Activated T-cell treated with anti-CD3 and anti-CD28 coated beads, Interleukin-2, amount 50 U/mL, for 72 hours (primary cell): ENCODE measurements at regions not wholly inside any gene's neighbourhood (a gene's known extent, or its start where the extent isn't known, plus 50 kb on each side); places are given as distances from the start of the nearest gene placed in this dataset.

Source experiments
- ATAC-seq, 2 donors: fragments of 150-1000 bp; cut with Tn5 transposase; replicated peaks in 1 of 2; 2 replicates each; pipeline ENCODE4 v1.10.0; 2021; ENCODE audit warnings: moderate library complexity in 2 of 2, mild to moderate bottlenecking in 1 of 2
- DNase-seq, 2 donors: peaks; one replicate each; pipeline ENCODE4 v3.0.0; 2021 to 2022; ENCODE audit warnings: mixed read lengths in 1 of 2
- H3K27ac Mint-ChIP-seq: one replicate; pipeline ENCODE4 v1.8.0; 2022; ENCODE audit warnings: mild to moderate bottlenecking, moderate library complexity, mixed read lengths
- H3K27me3 Mint-ChIP-seq: one replicate; pipeline ENCODE4 v1.8.0; 2022; ENCODE audit warnings: low read depth, mixed read lengths
- H3K36me3 Mint-ChIP-seq, 2 donors: one replicate each; pipeline ENCODE4 v1.8.0; 2022; ENCODE audit warnings: mixed read lengths in 2 of 2, mild to moderate bottlenecking in 1 of 2; ENCODE audit not compliant: insufficient read depth in 2 of 2
- H3K4me1 Mint-ChIP-seq: one replicate; pipeline ENCODE4 v1.8.0; 2022; ENCODE audit warnings: low read depth, mixed read lengths
- H3K4me3 Mint-ChIP-seq, 2 donors: one replicate each; pipeline ENCODE4 v1.8.0; 2022; ENCODE audit warnings: mild to moderate bottlenecking in 2 of 2, mixed read lengths in 2 of 2, moderate library complexity in 2 of 2
- H3K9me3 Mint-ChIP-seq, 2 donors: one replicate each; pipeline ENCODE4 v1.8.0; 2022; ENCODE audit warnings: mixed read lengths in 2 of 2

DNA sequence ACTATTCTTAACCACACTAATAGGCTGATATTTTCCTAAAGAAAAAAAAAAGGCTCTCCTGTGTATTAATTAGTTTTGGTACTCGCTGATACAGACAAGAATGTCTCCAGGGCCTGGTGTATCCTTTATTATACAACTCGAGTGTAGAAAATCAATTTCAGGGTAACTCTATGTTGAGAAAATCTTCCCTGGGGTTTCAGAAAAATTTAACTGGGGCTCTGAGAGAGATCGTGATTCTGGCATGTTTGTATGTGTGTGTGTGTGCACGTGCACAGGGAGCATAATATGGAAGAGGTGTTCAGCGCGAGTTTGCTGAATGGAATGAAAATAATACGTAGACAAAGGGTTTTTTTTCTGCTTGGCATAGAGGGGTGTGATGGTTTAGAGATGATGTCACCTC lies 496.8 kb downstream of the GPAM start:
- H3K9me3 Mint-ChIP-seq = peaks cover 0 to 4% of the 10 kb centered on the region in 2 donors
- DNase-seq (no peak), ATAC-seq (no peak)
- no peak overlapping the region for H3K27ac Mint-ChIP-seq
- H3K36me3 Mint-ChIP-seq = no peaks in the 10 kb centered on the region
- no peaks in the 10 kb centered on the region for H3K4me1 Mint-ChIP-seq
- H3K27me3 Mint-ChIP-seq = no peaks in the 10 kb centered on the region
- H3K4me3 Mint-ChIP-seq = no peak overlapping the region

DNA sequence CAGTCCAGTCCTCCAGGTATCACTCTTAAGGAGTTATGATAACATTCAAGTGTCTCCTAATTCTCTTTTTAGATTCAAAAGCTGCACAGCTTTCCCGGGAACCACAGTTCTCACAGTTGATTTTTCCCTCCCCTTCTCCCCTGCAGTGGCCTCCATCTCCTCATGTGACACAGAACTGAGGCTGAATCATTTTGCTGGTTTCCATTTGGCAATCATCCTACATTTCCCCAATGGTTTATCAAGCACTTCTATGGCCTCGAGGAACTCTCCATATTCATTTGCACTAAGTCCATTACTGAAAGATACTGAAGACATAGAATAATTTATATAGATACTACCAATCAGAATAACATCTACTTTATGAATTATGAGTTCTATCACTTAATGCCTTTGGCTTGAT lies 484.9 kb downstream of the GPAM start:
- no peaks in the 10 kb centered on the region for H3K36me3 Mint-ChIP-seq
- H3K4me1 Mint-ChIP-seq = no peaks in the 10 kb centered on the region
- peaks cover 0 to 3% of the 10 kb centered on the region in 2 donors for H3K9me3 Mint-ChIP-seq
- H3K27ac Mint-ChIP-seq = no peak overlapping the region
- no peak overlapping the region for H3K4me3 Mint-ChIP-seq
- ATAC-seq (no peak), DNase-seq (no peak)
- no peaks in the 10 kb centered on the region for H3K27me3 Mint-ChIP-seq

DNA sequence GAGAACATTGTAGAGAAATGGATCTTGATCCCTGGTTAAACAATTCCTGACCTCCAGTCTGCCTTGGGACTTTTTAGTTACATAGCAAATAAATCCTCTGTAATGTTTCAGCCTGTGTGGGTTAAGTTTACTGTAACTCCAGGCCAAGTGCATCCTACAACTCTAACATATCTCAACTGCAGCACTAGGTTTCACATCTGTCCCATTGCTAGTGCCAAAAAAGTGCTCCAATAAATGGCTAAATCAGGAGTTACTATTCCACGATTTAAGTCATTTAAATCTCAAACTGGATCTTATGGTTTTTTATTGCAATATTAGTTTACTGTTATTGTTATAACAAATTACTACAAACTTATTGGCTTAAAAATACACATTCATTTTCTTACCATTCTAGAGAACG lies 479.6 kb downstream of the GPAM start:
- no peak overlapping the region for H3K27ac Mint-ChIP-seq
- no peak for DNase-seq
- ATAC-seq = no peak
- no peaks in the 10 kb centered on the region for H3K4me1 Mint-ChIP-seq
- no peaks in the 10 kb centered on the region for H3K27me3 Mint-ChIP-seq
- no peaks in the 10 kb centered on the region for H3K36me3 Mint-ChIP-seq
- H3K4me3 Mint-ChIP-seq = no peak overlapping the region
- peaks cover 0 to 3% of the 10 kb centered on the region in 2 donors for H3K9me3 Mint-ChIP-seq

DNA sequence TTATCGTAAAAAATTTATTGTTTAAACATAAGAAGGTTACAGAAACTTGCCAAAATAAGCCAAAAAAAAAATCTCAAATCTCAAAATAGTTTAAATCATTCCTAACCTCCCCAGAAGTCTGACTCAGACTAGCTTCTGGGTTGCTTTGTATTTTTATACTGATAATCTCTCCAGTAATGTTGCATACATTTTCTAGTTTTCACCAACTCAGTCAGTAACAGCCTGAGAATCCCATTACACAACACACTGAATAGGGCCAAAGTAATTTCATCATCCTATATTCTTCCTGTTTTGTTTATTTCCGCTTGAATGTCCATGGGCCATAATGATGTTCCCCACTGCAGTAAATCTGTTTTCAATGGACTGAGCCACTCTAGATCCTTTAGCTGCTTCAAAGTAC lies 478.5 kb downstream of the GPAM start:
- Mint-ChIP-seq H3K4me1 (no peaks in the 10 kb centered on the region), H3K4me3 (no peak overlapping the region), H3K27me3 (no peaks in the 10 kb centered on the region), H3K27ac (no peak overlapping the region), H3K36me3 (no peaks in the 10 kb centered on the region), H3K9me3 (peaks cover 0 to 3% of the 10 kb centered on the region in 2 donors)
- ATAC-seq = no peak
- no peak for DNase-seq

DNA sequence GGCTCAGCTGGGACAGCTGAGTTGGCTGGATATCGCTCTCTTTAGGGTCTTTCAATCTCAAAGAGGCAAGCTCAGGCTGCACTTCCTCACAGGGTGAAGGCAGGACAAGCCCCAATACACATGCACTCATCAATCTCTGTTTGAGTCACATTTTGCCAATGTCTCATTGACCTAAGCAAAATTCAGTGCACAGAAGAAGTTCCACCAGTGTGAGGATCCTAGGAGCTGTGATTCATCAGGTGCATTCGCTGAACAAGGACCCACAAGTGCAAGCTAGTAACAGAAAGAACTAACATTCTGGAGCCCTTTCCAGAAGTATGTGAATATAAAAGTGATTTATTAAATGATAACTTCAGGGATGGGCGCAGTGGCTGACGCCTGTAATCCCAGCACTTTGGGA lies 477.2 kb downstream of the GPAM start:
- no peak overlapping the region for H3K27ac Mint-ChIP-seq
- DNase-seq = no peak
- no peaks in the 10 kb centered on the region for H3K27me3 Mint-ChIP-seq
- no peaks in the 10 kb centered on the region for H3K36me3 Mint-ChIP-seq
- no peak for ATAC-seq
- H3K4me3 Mint-ChIP-seq = no peak overlapping the region
- no peaks in the 10 kb centered on the region for H3K4me1 Mint-ChIP-seq
- H3K9me3 Mint-ChIP-seq = peaks cover 0 to 3% of the 10 kb centered on the region in 2 donors

DNA sequence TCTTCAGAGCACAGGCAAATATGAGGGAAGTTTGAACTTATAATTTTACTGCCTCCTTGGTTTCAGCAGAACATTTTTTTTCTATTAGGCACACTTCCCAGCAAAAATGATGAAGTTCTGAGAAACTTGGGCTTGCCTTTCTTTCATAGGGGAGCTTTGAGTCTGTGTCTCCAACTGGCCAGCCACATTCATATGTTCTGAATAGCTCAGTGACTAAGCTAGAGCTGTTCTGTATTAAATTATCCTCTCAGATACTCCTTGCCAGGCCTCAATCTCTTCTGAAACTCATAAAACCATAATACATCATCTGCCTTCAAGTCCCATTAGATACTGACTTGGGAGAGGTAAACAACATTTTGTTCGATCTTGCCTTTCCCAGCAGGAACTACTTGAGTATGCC lies 476.5 kb downstream of the GPAM start:
- Mint-ChIP-seq H3K27ac (no peak overlapping the region), H3K9me3 (peaks cover 1 to 5% of the 10 kb centered on the region in 2 donors), H3K4me3 (no peak overlapping the region), H3K36me3 (no peaks in the 10 kb centered on the region), H3K27me3 (no peaks in the 10 kb centered on the region), H3K4me1 (no peaks in the 10 kb centered on the region)
- ATAC-seq (no peak), DNase-seq (no peak)

DNA sequence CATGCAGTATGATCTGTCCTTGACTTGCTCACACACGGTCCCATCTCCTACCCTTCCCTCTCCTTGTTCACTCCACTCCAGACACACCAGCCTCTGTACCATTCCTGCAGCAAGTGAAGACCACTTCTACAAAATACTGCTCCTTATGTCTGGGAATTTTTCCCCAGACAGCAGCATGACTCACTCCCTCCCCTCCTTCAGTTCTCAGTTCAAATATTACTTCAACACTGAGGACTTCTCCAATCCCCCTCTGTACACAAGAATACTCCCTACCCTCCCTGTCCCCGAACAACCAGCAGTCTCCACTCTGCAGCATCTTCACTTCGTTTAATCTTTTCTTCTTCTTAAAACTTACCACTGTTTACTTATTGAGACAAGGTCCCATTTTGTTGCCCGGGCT lies 474.0 kb downstream of the GPAM start:
- no peak overlapping the region for H3K4me3 Mint-ChIP-seq
- H3K36me3 Mint-ChIP-seq = no peaks in the 10 kb centered on the region
- DNase-seq = no peak
- ATAC-seq = no peak
- no peaks in the 10 kb centered on the region for H3K4me1 Mint-ChIP-seq
- no peaks in the 10 kb centered on the region for H3K27me3 Mint-ChIP-seq
- H3K9me3 Mint-ChIP-seq = peaks cover 1 to 2% of the 10 kb centered on the region in 2 donors
- H3K27ac Mint-ChIP-seq = no peak overlapping the region

DNA sequence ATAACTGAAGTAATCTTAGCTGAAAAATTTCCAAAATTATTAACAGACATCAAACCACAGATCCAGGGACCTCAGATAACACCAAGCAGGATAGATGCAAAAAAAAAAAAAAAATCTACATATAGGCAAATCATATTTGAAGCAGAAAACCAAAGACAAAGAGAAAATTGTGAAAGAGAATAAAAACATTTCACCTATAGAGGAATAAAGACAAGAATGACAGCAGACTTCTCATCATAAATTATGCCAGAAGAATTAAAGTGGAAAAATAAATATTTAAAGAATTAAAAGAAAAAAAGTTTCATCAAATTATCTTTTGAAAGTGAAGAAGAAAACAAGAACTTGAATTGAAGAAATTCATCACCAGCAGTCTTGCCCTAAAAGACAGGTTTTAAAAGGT lies 467.5 kb downstream of the GPAM start:
- no peaks in the 10 kb centered on the region for H3K27me3 Mint-ChIP-seq
- no peak overlapping the region for H3K4me3 Mint-ChIP-seq
- peaks cover 2% of the 10 kb centered on the region in 2 donors for H3K36me3 Mint-ChIP-seq
- no peaks in the 10 kb centered on the region for H3K4me1 Mint-ChIP-seq
- H3K9me3 Mint-ChIP-seq = peaks cover 1 to 13% of the 10 kb centered on the region in 2 donors
- DNase-seq (no peak), ATAC-seq (no peak)
- no peak overlapping the region for H3K27ac Mint-ChIP-seq

DNA sequence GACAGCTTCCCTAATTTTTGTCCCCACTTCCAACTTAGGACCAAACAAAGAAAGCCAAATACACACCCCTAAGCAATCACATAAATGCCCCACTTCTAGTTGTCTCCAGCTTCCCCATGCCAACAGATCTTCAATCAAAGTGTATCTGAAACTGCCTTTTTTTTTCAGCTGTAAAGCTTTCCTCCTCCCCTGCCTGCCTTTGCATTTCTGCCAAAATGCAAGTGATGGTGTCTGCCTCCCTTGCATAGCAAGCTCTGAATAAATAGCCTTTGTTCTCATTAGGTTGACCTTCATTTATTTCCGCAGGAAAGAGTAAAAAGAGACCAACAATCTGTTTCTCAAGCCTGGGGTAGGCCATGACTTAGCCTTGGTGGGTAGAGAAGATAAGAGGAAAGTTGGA lies 459.4 kb downstream of the GPAM start:
- Mint-ChIP-seq H3K4me3 (no peak overlapping the region), H3K9me3 (peaks cover 0 to 2% of the 10 kb centered on the region in 2 donors), H3K27ac (no peak overlapping the region), H3K27me3 (no peaks in the 10 kb centered on the region), H3K36me3 (no peaks in the 10 kb centered on the region), H3K4me1 (no peaks in the 10 kb centered on the region)
- ATAC-seq (no peak), DNase-seq (no peak)

DNA sequence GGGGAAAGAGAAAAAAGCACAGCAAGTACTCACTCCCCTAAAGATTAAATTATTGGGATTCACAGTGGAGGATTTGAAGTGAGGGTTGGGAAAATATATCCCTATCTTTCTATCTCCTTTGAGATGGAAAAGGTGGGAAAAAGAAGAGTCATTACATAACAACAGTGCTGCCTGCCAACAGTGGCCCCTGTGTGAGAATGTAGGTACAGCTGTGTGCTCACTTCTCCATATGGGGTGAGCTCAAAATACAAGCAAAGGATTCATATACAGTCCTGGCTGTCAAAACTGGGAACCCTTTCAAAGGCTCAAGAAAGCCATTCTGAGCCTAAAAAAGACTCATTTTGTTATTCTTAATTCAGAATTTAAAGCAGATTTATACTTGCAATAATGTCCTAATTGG lies 458.5 kb downstream of the GPAM start:
- Mint-ChIP-seq H3K4me3 (no peak overlapping the region), H3K4me1 (no peaks in the 10 kb centered on the region), H3K36me3 (no peaks in the 10 kb centered on the region), H3K9me3 (peaks cover 0 to 2% of the 10 kb centered on the region in 2 donors), H3K27ac (no peak overlapping the region), H3K27me3 (no peaks in the 10 kb centered on the region)
- DNase-seq (no peak), ATAC-seq (no peak)

DNA sequence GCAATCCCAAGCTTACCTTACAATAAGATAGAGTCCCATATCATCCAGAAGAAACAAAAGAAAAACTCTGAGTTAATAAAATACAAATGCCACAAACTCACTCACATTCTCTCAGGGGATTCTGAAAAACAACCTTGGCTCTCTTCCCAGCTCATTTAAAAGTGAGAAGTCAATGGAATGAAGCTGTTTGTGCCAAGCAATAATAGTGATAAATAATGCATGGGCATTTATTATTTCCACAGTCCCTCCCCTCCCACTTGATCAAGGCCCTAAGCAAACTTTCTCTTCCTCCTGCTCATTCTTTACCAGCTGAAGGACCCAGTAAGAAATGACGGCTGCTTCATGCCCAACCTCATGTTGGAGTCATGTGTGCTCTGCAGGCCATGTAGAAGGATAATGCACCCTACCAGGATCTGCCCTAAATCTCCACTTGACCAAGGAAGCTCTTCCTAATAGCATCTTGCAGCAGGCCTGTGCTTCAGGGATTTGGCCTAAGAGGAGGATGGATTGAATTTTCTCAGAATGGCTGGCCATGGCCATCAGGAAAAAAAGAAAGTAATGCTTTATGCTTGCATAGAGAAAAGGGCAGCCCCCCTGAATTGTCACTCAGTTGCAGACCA lies 451.3 kb downstream of the GPAM start:
- peaks cover 0 to 5% of the 10 kb centered on the region in 2 donors for H3K9me3 Mint-ChIP-seq
- no peaks in the 10 kb centered on the region for H3K4me1 Mint-ChIP-seq
- H3K4me3 Mint-ChIP-seq = no peak overlapping the region
- ATAC-seq (no peak), DNase-seq (no peak)
- no peak overlapping the region for H3K27ac Mint-ChIP-seq
- H3K36me3 Mint-ChIP-seq = peaks cover 0 to 1% of the 10 kb centered on the region in 2 donors
- H3K27me3 Mint-ChIP-seq = no peaks in the 10 kb centered on the region

DNA sequence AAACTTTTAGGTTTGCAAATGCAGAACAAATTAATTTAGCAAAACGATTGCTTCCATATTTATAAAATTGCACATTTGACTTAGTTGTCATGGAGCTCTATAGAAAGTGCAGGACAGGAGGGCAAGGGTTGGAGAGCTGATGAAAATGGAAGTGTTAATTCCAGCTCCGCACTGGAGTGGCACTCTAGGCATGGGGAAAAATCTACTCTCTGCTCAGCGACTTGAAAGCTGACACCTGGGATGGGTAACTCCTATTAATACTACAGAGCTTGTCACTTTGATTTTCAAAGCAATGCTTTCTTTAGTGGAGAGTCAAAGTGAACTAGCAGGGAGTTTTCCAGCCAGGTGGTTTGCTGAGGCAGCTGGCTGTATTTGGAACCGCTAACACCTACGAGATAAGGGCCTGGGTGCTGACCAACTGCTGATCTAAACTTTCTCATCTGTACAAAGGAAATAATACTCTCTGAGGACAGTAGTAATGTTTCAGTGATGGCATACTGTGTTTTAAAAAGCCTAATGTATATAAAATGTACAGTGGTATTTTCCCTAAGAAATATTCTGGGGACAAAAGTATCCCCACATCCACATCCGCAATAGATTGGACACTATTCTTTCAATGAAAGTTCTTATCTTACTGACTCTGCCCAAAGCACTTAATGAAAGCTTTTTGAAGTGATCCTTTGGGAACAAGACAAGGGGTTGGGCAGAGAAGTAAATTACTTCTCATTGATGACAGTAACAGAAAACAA lies 444.3 kb downstream of the GPAM start:
- Mint-ChIP-seq H3K4me1 (no peaks in the 10 kb centered on the region), H3K36me3 (peaks cover 0 to 1% of the 10 kb centered on the region in 2 donors), H3K27me3 (no peaks in the 10 kb centered on the region), H3K27ac (no peak overlapping the region), H3K9me3 (peaks cover 0 to 8% of the 10 kb centered on the region in 2 donors), H3K4me3 (no peak overlapping the region)
- ATAC-seq = no peak
- DNase-seq = no peak

DNA sequence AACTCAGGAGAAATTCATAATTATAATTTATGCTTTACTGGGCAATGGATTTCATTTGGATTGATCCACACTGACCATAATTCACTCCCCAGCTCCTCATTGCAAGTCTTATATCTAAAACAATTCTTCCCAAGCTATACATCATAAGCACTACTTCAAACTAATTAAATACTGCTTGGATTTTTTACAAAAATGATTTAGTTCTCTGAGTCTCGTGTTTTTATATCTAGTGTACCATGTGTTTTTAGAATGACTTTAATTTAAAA lies 443.8 kb downstream of the GPAM start:
- DNase-seq = no peak
- peaks cover 0 to 1% of the 10 kb centered on the region in 2 donors for H3K36me3 Mint-ChIP-seq
- no peak overlapping the region for H3K27ac Mint-ChIP-seq
- no peaks in the 10 kb centered on the region for H3K4me1 Mint-ChIP-seq
- no peak for ATAC-seq
- H3K27me3 Mint-ChIP-seq = no peaks in the 10 kb centered on the region
- H3K4me3 Mint-ChIP-seq = no peak overlapping the region
- H3K9me3 Mint-ChIP-seq = peaks cover 0 to 6% of the 10 kb centered on the region in 2 donors

DNA sequence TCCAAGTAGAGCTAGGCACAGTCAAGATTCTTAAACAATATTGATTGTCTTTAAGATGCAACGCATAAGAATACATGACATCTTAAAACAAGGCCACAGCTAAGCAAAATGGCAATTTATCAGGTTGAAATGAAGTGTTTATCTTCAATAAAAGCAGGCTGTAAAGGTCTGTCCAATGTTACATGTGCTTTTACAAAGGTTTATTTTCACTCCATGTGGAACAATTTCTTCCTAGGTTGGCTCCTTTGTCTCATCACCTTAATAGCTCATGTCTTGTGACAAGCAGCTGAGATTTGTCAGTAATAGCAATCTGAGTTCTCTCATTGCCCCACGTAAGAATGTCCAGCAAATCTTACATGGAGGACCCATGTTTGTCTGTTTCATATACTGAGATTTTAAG lies 437.6 kb downstream of the GPAM start:
- no peaks in the 10 kb centered on the region for H3K4me1 Mint-ChIP-seq
- ATAC-seq (no peak), DNase-seq (no peak)
- H3K27ac Mint-ChIP-seq = no peak overlapping the region
- no peaks in the 10 kb centered on the region for H3K27me3 Mint-ChIP-seq
- peaks cover 0 to 2% of the 10 kb centered on the region in 2 donors for H3K9me3 Mint-ChIP-seq
- H3K36me3 Mint-ChIP-seq = no peaks in the 10 kb centered on the region
- H3K4me3 Mint-ChIP-seq = no peak overlapping the region
